HFF-Myc (cell line): ENCODE measurements at regions not wholly inside any gene's neighbourhood (a gene's known extent, or its start where the extent isn't known, plus 50 kb on each side); places are given as distances from the start of the nearest gene placed in this dataset.
"Not testable (repeated sequence)": the region's sequence is repeated elsewhere in the genome, so short reads cannot be mapped to it uniquely, and the experiment has no call there.

Source experiments
- DNase-seq: peaks from one replicate; pipeline ENCODE4 v3.0.0-alpha.2; 2011; ENCODE audit warnings: low read depth; ENCODE audit errors: extremely low read depth
- H3K4me3 ChIP-seq: replicated peaks from 2 replicates; pipeline ENCODE4 v1.5.1; 2011; ENCODE audit warnings: low read depth, mild to moderate bottlenecking, control low read depth, low read length
- TF ChIP-seq, protein P1 (sequence below): IDR thresholded peaks from 2 replicates; pipeline ENCODE4 v1.5.1; 2012; ENCODE audit warnings: mild to moderate bottlenecking, low read depth, low read length, control low read depth; ENCODE audit errors: missing control alignments

DNA sequence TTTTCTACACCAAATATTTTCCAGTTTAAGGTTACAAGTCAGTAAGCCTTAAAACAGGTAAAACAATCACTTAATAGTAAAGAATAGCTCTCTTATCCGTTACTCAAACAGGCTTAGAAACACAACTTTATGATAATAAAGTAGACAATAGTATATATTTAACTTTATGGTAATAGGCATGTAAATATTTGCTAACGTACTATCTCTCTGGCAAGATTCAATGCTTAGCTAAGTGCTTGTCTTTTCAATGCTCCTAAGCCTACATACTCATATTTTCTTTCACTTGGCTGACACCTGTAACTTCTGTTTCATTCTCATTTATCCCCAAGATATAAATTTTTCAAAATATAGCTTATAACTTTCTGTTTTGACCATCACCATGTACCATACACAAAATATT lies 358.2 kb downstream of the HTR1B start:
- TF ChIP-seq, protein P1, sequence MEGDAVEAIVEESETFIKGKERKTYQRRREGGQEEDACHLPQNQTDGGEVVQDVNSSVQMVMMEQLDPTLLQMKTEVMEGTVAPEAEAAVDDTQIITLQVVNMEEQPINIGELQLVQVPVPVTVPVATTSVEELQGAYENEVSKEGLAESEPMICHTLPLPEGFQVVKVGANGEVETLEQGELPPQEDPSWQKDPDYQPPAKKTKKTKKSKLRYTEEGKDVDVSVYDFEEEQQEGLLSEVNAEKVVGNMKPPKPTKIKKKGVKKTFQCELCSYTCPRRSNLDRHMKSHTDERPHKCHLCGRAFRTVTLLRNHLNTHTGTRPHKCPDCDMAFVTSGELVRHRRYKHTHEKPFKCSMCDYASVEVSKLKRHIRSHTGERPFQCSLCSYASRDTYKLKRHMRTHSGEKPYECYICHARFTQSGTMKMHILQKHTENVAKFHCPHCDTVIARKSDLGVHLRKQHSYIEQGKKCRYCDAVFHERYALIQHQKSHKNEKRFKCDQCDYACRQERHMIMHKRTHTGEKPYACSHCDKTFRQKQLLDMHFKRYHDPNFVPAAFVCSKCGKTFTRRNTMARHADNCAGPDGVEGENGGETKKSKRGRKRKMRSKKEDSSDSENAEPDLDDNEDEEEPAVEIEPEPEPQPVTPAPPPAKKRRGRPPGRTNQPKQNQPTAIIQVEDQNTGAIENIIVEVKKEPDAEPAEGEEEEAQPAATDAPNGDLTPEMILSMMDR = no peak
- DNase-seq = no peak
- H3K4me3 ChIP-seq = no peak overlapping the region

DNA sequence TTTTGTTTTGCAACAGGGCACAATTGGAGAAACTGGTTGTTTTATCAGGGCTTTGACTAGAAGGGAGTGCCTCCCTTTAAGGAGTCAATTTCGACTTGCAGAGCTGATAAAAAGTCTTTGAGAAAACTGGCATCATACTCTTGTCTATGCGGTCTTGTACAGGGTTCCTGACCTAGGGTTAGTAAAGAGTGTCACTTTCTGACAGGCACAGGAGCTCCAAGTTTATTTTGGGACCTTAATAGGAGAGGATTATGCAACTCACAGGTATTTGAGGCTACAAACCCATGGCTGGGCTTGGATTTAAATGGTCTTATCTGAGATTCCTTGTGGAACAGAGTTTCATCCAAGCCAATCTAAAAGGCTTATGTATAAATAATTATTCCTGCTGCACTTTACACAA lies 365.4 kb downstream of the HTR1B start:
- no peak overlapping the region for H3K4me3 ChIP-seq
- TF ChIP-seq, protein P1 = no peak

DNA sequence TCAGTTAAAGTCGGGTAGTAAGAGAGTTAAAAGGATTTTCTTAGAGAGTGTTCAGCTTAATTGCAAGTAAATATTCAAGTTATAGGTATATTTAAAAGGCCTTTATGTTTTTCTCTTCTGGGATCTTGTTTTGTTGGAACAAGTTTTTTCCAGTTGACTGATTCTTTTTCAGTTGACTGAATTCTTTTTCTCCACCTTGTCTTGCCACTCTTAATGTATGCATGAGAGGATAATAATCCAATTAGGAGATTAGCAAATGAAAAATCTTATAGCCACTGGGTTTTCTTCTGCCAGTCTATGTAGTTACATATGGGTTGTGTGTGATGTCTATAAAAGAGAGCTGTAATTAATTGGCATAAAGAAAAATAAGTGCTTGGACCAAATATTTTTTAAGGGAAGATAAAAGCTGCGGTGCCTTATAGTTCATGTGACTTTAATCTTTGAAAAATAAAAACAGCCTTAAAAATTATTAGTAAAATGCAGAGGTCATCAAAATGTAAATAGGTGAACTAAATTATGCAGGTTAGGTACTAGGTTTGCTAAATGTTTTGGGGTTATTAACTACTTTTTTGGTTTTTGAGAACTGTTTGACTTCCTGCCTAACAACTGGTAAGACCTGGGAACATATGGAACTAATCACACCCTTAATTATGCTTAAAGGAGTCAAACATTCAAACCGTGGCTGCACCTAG lies 367.2 kb downstream of the HTR1B start:
- H3K4me3 ChIP-seq = no peak overlapping the region
- TF ChIP-seq, protein P1 = no peak
- DNase-seq = no peak

More for the DNA sequence above, 365.4 kb downstream of the HTR1B start:
- no peak for DNase-seq

DNA sequence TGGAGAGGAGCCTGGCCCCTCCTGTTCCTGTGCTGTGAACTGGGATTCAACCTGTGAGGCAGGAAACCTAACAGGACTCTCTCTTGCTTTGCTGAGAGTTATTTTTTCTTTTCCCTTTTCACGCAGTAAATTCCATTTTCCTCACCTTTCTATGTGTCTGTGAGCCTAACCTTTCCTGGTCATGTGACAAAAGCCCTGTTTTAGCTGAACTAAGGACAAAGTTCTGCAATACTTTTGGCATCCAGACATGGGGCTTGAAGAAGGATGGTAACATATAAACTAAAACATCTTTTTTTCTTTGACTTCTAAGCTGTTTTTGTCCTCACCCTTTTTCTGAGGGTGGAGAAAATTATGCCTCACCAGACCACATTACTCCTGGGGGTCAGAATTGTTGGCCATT lies 368.5 kb downstream of the HTR1B start:
- TF ChIP-seq, protein P1 = no peak
- no peak for DNase-seq

GRCh38 chr6:77092971-77093370 lies 370.3 kb downstream of the HTR1B start:
- TF ChIP-seq, protein P1 = no peak
- DNase-seq = no peak
- no peak overlapping the region for H3K4me3 ChIP-seq

More for the DNA sequence above, 368.5 kb downstream of the HTR1B start:
- no peak overlapping the region for H3K4me3 ChIP-seq

DNA sequence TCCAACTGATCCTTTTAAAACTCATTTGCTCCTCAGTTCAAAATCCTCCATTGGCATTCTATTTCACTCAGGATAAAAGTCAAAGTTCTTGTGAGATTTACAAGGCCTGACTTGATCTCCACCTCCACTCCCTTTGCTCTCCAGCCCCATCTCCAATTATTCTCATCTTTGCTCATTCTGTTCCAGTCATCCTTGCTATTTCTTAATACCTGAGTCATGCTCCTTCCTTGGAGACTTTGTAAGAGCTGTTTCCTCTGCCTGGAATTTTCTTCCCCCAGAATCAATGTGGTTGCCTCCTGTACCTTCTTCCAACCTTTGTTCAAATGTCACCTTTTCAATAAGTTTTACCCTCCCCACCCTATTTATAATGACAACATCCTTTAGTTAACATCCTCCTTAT lies 373.5 kb downstream of the HTR1B start:
- DNase-seq = no peak
- no peak overlapping the region for H3K4me3 ChIP-seq
- TF ChIP-seq, protein P1 = no peak

- H3K4me3 ChIP-seq, DNase-seq: not testable (repeated sequence)
Measured at GRCh38 chr6:77087794-77088318, 375.4 kb downstream of the HTR1B start.
